ENCODE measurements at regions not wholly inside any gene's neighbourhood (a gene's known extent, or its start where the extent isn't known, plus 50 kb on each side); places are given as distances from the start of the nearest gene placed in this dataset.

DNA sequence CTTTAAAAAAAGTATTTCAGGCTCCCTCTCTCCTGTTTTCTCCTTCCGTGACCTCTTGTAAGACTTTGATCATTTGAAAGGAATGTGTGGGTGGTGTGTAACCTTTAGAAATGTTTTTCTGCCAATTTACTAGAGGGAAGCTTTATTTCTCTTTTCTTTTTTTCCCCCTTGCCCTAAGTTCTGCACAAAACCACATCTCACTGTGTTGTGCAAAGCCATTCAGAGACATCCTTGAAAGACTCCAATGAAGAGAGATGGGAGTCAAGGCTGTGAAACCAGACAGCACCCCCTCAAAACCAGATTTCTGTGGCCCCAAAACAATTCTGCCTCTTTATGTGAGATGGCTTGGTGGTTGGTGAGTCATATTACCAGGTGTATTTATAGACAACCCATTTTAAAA is 184.6 kb upstream of the ERBB4 start:
- TF ChIP-seq CTCF (IDR thresholded peaks at IDR 0.05) (no peak), POLR2A (IDR thresholded peaks at IDR 0.05) (no peak)

Measured in esophagus squamous epithelium (tissue), 4 donors.